ENCODE measurements at regions not wholly inside any gene's neighbourhood (a gene's known extent, or its start where the extent isn't known, plus 50 kb on each side); places are given as distances from the start of the nearest gene placed in this dataset.
"Not testable (repeated sequence)": the region's sequence is repeated elsewhere in the genome, so short reads cannot be mapped to it uniquely, and the experiment has no call there.

GRCh38 chr14:26304056-26304455 lies 293.8 kb downstream of the NOVA1 start:
- no peak for DNase-seq (ENCODE audit: low spot score)

- no peak for DNase-seq (ENCODE audit: low spot score)
Measured at GRCh38 chr14:26293909-26294308, 303.9 kb downstream of the NOVA1 start.

GRCh38 chr14:26289891-26290486 lies 307.8 kb downstream of the NOVA1 start:
- no peak for DNase-seq (ENCODE audit: low spot score)

GRCh38 chr14:26286913-26287205 lies 311.0 kb downstream of the NOVA1 start:
- no peak for DNase-seq (ENCODE audit: low spot score)

GRCh38 chr14:26286081-26286912 lies 311.5 kb downstream of the NOVA1 start:
- DNase-seq (ENCODE audit: low spot score), result no peak

GRCh38 chr14:26282578-26282977 lies 315.3 kb downstream of the NOVA1 start:
- DNase-seq (ENCODE audit: low spot score), result no peak

- not testable (repeated sequence) for DNase-seq (ENCODE audit: low spot score)
Measured at GRCh38 chr14:26282011-26282410, 315.8 kb downstream of the NOVA1 start.

GRCh38 chr14:26281280-26281998 lies 316.4 kb downstream of the NOVA1 start:
- DNase-seq (ENCODE audit: low spot score), result peak; percentile 19

GRCh38 chr14:26276757-26277156 lies 321.1 kb downstream of the NOVA1 start:
- peak; percentile 16 for DNase-seq (ENCODE audit: low spot score)

- no peak for DNase-seq (ENCODE audit: low spot score)
Measured at GRCh38 chr14:26265170-26265685, 332.6 kb downstream of the NOVA1 start.

GRCh38 chr14:26261368-26262122 lies 336.3 kb downstream of the NOVA1 start:
- DNase-seq (ENCODE audit: low spot score), result no peak

- no peak for DNase-seq (ENCODE audit: low spot score)
Measured at GRCh38 chr14:26255213-26255612, 342.6 kb downstream of the NOVA1 start.

- DNase-seq (ENCODE audit: low spot score), result no peak
Measured at GRCh38 chr14:26252176-26252575, 345.7 kb downstream of the NOVA1 start.

- no peak for DNase-seq (ENCODE audit: low spot score)
Measured at GRCh38 chr14:26233118-26233517, 364.7 kb downstream of the NOVA1 start.

GRCh38 chr14:26218861-26219260 lies 379.0 kb downstream of the NOVA1 start:
- no peak for DNase-seq (ENCODE audit: low spot score)

GRCh38 chr14:26217778-26218177 lies 380.1 kb downstream of the NOVA1 start:
- no peak for DNase-seq (ENCODE audit: low spot score)

- no peak for DNase-seq (ENCODE audit: low spot score)
Measured at GRCh38 chr14:26216786-26217185, 381.0 kb downstream of the NOVA1 start.

GRCh38 chr14:26213846-26214575 lies 383.8 kb downstream of the NOVA1 start:
- no peak for DNase-seq (ENCODE audit: low spot score)

- DNase-seq (ENCODE audit: low spot score), result no peak
Measured at GRCh38 chr14:26209699-26210098, 388.1 kb downstream of the NOVA1 start.

- DNase-seq (ENCODE audit: low spot score), result no peak
Measured at GRCh38 chr14:26206640-26207039, 391.2 kb downstream of the NOVA1 start.

Data from HT-29 (cell line).